ENCODE measurements at regions not wholly inside any gene's neighbourhood (a gene's known extent, or its start where the extent isn't known, plus 50 kb on each side); places are given as distances from the start of the nearest gene placed in this dataset.

DNA sequence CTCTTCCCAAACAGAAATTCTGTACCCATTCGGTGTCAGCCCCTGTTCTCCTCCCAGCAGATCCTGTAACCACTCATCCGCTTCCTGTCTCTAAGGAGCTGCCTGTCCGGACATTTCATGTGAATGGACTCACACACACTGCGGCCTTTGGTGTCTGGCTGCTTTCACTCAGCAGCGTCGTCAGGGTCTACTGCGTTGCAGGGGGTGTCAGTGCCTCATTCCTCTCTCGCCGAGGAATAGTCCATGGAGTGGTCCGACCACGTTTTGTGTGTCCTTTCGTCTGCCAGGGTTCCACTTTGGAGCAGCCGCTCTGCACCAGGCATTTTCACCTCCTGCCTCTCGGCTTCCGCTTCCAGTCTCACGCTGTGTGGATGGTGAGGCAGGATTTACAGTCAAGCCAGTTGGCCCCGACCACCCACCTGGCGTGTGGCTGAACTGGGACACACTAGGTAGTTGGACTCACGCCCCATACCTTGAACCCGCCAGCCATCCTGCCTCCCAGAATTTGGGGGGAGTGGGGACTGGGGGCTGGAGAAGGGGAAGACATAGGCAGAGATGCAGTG, 188.2 kb upstream of the CIBAR2 start:
- Histone ChIP-seq H3F3A (ENCODE audit: control insufficient read depth, insufficient read depth) (no peaks in the 10 kb centered on the region), H3K27ac (ENCODE audit: low read depth, low read length) (no peak overlapping the region), H4K20me1 (ENCODE audit: control insufficient read depth, insufficient read depth, low read depth, low read length) (no peaks in the 10 kb centered on the region), H3K4me2 (ENCODE audit: low read length) (no peak overlapping the region), H3K4me1 (ENCODE audit: control insufficient read depth, low read length) (peaks cover 27% of the 10 kb centered on the region), H3K79me2 (ENCODE audit: control insufficient read depth, low read length) (no peaks in the 10 kb centered on the region), H3K9me2 (replicated peaks; ENCODE audit: control insufficient read depth, low read length) (no peaks in the 10 kb centered on the region), H3K27me3 (ENCODE audit: control insufficient read depth, low read length) (peaks cover 10% of the 10 kb centered on the region; the same call in 1 of the 2 replicates), H3K9me3 (ENCODE audit: control insufficient read depth, insufficient read depth, low read length) (no peaks in the 10 kb centered on the region), H3K36me3 (ENCODE audit: control insufficient read depth, low read length) (no peaks in the 10 kb centered on the region), H3K4me3 (ENCODE audit: low read length) (no peak overlapping the region)
- TF ChIP-seq, protein P1, sequence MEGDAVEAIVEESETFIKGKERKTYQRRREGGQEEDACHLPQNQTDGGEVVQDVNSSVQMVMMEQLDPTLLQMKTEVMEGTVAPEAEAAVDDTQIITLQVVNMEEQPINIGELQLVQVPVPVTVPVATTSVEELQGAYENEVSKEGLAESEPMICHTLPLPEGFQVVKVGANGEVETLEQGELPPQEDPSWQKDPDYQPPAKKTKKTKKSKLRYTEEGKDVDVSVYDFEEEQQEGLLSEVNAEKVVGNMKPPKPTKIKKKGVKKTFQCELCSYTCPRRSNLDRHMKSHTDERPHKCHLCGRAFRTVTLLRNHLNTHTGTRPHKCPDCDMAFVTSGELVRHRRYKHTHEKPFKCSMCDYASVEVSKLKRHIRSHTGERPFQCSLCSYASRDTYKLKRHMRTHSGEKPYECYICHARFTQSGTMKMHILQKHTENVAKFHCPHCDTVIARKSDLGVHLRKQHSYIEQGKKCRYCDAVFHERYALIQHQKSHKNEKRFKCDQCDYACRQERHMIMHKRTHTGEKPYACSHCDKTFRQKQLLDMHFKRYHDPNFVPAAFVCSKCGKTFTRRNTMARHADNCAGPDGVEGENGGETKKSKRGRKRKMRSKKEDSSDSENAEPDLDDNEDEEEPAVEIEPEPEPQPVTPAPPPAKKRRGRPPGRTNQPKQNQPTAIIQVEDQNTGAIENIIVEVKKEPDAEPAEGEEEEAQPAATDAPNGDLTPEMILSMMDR (IDR thresholded peaks at IDR 0.05; ENCODE audit: low read depth, low read length, poor library complexity, severe bottlenecking), result no peak

- no peaks in the 10 kb centered on the region for H3K36me3 ChIP-seq (ENCODE audit: control insufficient read depth, low read length)
- H3F3A ChIP-seq (ENCODE audit: control insufficient read depth, insufficient read depth), result no peaks in the 10 kb centered on the region
- H3K4me1 ChIP-seq (ENCODE audit: control insufficient read depth, low read length), result peaks cover 34% of the 10 kb centered on the region
- peaks cover 10% of the 10 kb centered on the region; the same call in 1 of the 2 replicates for H3K27me3 ChIP-seq (ENCODE audit: control insufficient read depth, low read length)
- TF ChIP-seq, protein P1 (IDR thresholded peaks at IDR 0.05; ENCODE audit: low read depth, low read length, poor library complexity, severe bottlenecking), result no peak
- TF ChIP-seq EZH2phosphoT487 (IDR thresholded peaks at IDR 0.05; ENCODE audit: borderline replicate concordance, low read length), result no peak
- no peak overlapping the region for H3K4me2 ChIP-seq (ENCODE audit: low read length)
- H3K9me2 ChIP-seq (replicated peaks; ENCODE audit: control insufficient read depth, low read length), result no peaks in the 10 kb centered on the region
- no peaks in the 10 kb centered on the region for H3K9me3 ChIP-seq (ENCODE audit: control insufficient read depth, insufficient read depth, low read length)
- H3K4me3 ChIP-seq (ENCODE audit: low read length), result no peak overlapping the region
- no peak overlapping the region for H3K27ac ChIP-seq (ENCODE audit: low read depth, low read length)
- H4K20me1 ChIP-seq (ENCODE audit: control insufficient read depth, insufficient read depth, low read depth, low read length), result no peaks in the 10 kb centered on the region
- H3K79me2 ChIP-seq (ENCODE audit: control insufficient read depth, low read length), result no peaks in the 10 kb centered on the region
These were observed 189.0 kb upstream of the CIBAR2 start for GRCh38 chr16:85301231-85301630.

DNA sequence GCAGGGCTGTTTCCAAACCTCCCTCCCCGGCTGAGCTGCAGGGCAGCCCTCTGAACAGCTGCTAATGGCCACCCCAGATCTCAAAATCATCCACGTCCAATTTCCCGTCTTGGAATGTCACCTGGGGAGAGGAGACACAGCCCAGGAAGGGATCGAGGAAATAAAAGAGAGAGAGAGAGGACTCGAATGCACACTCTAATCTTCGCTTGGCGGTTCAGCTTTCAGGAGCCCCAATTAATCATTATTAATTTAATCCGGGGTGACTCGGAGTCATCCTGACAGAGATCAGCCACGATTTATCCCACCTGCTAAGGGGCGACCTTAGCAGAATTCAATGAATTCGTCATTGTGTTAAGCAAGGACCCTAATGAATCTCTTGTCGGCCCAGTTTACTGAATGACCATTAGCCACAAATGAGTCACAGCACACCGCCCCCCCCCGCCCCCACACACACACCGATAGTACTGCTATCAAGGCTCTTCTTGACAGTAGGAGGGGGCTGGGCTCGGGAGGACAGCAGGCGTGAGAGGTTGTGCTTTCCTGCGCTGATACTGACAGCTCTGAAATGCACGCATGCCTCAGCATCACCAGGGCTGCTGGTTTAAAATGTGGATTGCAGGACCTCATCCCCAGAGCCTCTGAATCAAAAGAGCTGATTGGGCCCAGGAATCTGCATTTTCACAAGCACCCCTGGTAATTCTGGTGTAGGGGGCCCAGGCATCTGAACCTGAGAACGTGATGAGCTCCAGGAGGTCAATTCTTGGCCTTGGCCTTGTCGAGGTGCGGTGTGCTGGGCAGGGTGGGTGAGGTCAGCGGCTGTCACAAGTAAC, 190.0 kb upstream of the CIBAR2 start:
- Histone ChIP-seq H3K79me2 (ENCODE audit: control insufficient read depth, low read length) (no peaks in the 10 kb centered on the region), H3K9me2 (replicated peaks; ENCODE audit: control insufficient read depth, low read length) (no peaks in the 10 kb centered on the region), H4K20me1 (ENCODE audit: control insufficient read depth, insufficient read depth, low read depth, low read length) (no peaks in the 10 kb centered on the region), H3K27me3 (ENCODE audit: control insufficient read depth, low read length) (peaks cover 10% of the 10 kb centered on the region; the same call in 1 of the 2 replicates), H3K4me1 (ENCODE audit: control insufficient read depth, low read length) (peaks cover 44% of the 10 kb centered on the region), H3K9me3 (ENCODE audit: control insufficient read depth, insufficient read depth, low read length) (no peaks in the 10 kb centered on the region), H3K27ac (ENCODE audit: low read depth, low read length) (no peak overlapping the region), H3K36me3 (ENCODE audit: control insufficient read depth, low read length) (no peaks in the 10 kb centered on the region), H3F3A (ENCODE audit: control insufficient read depth, insufficient read depth) (peaks cover under 1% of the 10 kb centered on the region; the same call in 1 of the 2 replicates), H3K4me2 (ENCODE audit: low read length) (no peak overlapping the region), H3K4me3 (ENCODE audit: low read length) (no peak overlapping the region)
- TF ChIP-seq, protein P1 (IDR thresholded peaks at IDR 0.05; ENCODE audit: low read depth, low read length, poor library complexity, severe bottlenecking), result no peak
- no peak for TF ChIP-seq EZH2phosphoT487 (IDR thresholded peaks at IDR 0.05; ENCODE audit: borderline replicate concordance, low read length)
